ENCODE measurements at regions not wholly inside any gene's neighbourhood (a gene's known extent, or its start where the extent isn't known, plus 50 kb on each side); places are given as distances from the start of the nearest gene placed in this dataset.

GRCh38 chr21:23307065-23307464 lies 2300.2 kb downstream of the MRPL39 start:
- no peak for TF ChIP-seq Cebpa-rat (IDR thresholded peaks at IDR 0.05)

DNA sequence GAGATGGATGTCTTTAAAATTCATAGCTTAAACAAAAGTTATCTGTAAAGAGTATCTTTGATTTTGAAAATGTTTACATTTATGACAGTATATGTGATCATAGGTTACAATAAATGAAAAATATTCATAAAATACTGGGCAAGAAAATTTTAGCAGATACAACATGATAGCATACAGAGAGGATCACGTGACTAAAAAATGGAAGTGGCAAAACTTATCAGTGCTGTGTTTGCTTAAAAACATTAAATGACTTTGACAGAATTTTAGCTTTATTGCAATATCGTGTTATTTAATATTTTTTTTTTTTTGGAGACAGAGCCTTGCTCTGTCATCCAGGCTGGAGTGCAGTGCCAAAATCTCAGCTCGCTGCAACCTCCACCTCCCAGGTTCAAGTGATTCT lies 2294.1 kb downstream of the NCAM2 start:
- peaks cover 12% of the 10 kb centered on the region for H3K9me3 ChIP-seq

More at GRCh38 chr21:23307065-23307464, 2300.2 kb downstream of the MRPL39 start:
- no peaks in the 10 kb centered on the region for H3K4me1 ChIP-seq
- H3K9ac ChIP-seq = no peak overlapping the region
- H3K4me2 ChIP-seq = no peak overlapping the region
- no peak overlapping the region for H3K4me3 ChIP-seq
- no peaks in the 10 kb centered on the region for H4K20me1 ChIP-seq
- no peak overlapping the region for H3K27ac ChIP-seq
- no peaks in the 10 kb centered on the region for H3K9me3 ChIP-seq
- no peaks in the 10 kb centered on the region for H3K36me3 ChIP-seq
- no peaks in the 10 kb centered on the region for H3K27me3 ChIP-seq

DNA sequence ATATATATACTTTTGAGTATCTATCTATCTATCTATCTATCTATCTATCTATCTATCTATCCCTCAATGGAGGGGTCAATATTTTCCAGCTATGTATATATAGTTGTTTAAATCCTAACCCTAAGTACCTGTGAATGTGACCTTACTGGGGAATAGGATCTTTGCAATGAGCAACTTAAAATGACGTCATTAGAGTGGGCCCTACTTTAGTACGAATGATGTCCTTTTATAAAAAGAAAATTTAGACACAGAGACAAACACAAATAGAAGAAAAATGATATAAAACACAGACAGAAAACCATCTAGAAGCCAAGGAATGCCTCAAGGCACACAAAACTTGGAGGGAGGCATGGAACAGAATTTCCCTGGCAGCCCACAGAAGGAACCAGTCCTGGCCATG lies 2283.7 kb downstream of the NCAM2 start:
- H3K4me3 ChIP-seq = no peak overlapping the region
- H3K36me3 ChIP-seq = no peaks in the 10 kb centered on the region
- H3K9ac ChIP-seq = no peak overlapping the region
- no peak overlapping the region for H3K4me2 ChIP-seq
- H3K9me3 ChIP-seq = peaks cover 6% of the 10 kb centered on the region; the same call in 1 of the 2 replicates
- H3K27me3 ChIP-seq = no peaks in the 10 kb centered on the region
- no peaks in the 10 kb centered on the region for H4K20me1 ChIP-seq
- H3K27ac ChIP-seq = no peak overlapping the region
- H3K4me1 ChIP-seq = no peaks in the 10 kb centered on the region
- TF ChIP-seq Cebpa-rat (IDR thresholded peaks at IDR 0.05) = no peak

More for the DNA sequence above, 2294.1 kb downstream of the NCAM2 start:
- TF ChIP-seq Cebpa-rat (IDR thresholded peaks at IDR 0.05) = no peak
- H3K36me3 ChIP-seq = no peaks in the 10 kb centered on the region
- no peak overlapping the region for H3K9ac ChIP-seq
- H3K4me3 ChIP-seq = no peak overlapping the region
- no peaks in the 10 kb centered on the region for H3K4me1 ChIP-seq
- H4K20me1 ChIP-seq = no peaks in the 10 kb centered on the region
- no peaks in the 10 kb centered on the region for H3K27me3 ChIP-seq
- H3K4me2 ChIP-seq = no peak overlapping the region
- H3K27ac ChIP-seq = no peak overlapping the region

DNA sequence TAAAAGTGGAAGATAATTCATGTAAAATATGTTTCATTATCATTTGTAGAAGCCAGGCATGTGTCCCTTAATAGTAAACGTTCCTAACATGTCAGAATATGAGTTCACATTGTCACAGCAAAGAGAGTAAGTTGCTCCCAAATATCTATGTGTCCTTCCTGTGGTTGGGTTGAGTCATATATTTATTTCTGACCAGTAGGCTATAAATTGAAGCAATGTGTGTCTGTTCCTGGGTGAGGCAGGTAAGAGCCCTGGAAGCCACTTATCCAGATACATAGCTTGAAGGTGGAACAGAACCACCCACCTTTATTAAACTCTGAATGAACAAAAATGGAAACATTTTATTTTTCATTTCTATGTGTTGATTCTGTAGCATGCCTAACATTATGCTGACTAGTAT lies 2251.6 kb downstream of the NCAM2 start:
- H4K20me1 ChIP-seq = no peaks in the 10 kb centered on the region
- H3K4me2 ChIP-seq = no peak overlapping the region
- no peak overlapping the region for H3K27ac ChIP-seq

DNA sequence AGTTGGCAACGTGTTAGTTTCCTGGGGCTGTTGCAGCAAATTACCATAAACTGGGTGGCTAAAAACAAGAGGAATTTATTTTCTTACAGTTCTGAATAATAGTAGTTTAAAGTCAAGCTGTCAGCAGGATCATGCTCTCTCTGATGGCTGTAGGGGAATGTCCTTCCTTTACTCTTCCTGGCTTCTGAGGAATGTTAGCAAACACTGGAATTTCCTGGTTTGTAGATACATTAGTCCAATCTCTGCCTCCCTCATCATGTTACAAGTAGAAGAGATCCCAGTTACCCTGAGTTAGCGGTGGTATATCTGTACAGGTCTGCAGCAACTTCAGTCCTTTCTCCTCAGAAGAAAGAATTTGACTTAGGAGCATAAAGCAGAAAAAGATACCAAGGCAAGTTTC lies 2249.1 kb downstream of the NCAM2 start:
- Histone ChIP-seq H3K9ac (no peak overlapping the region), H3K4me1 (no peaks in the 10 kb centered on the region), H3K4me3 (no peak overlapping the region), H3K27me3 (no peaks in the 10 kb centered on the region), H3K27ac (no peak overlapping the region), H4K20me1 (no peaks in the 10 kb centered on the region), H3K36me3 (no peaks in the 10 kb centered on the region), H3K9me3 (no peaks in the 10 kb centered on the region), H3K4me2 (no peak overlapping the region)
- TF ChIP-seq Cebpa-rat (IDR thresholded peaks at IDR 0.05) = no peak

More for the DNA sequence above, 2251.6 kb downstream of the NCAM2 start:
- no peaks in the 10 kb centered on the region for H3K36me3 ChIP-seq
- no peaks in the 10 kb centered on the region for H3K27me3 ChIP-seq
- no peak for TF ChIP-seq Cebpa-rat (IDR thresholded peaks at IDR 0.05)
- H3K9ac ChIP-seq = no peak overlapping the region
- H3K4me3 ChIP-seq = no peak overlapping the region
- no peaks in the 10 kb centered on the region for H3K9me3 ChIP-seq
- H3K4me1 ChIP-seq = no peaks in the 10 kb centered on the region

GRCh38 chr21:23245255-23245654 lies 2247.0 kb downstream of the NCAM2 start:
- Histone ChIP-seq H3K4me3 (no peak overlapping the region), H3K36me3 (no peaks in the 10 kb centered on the region), H3K4me2 (no peak overlapping the region), H3K27ac (no peak overlapping the region), H3K27me3 (no peaks in the 10 kb centered on the region), H3K4me1 (no peaks in the 10 kb centered on the region), H4K20me1 (no peaks in the 10 kb centered on the region), H3K9me3 (no peaks in the 10 kb centered on the region), H3K9ac (no peak overlapping the region)
- no peak for TF ChIP-seq Cebpa-rat (IDR thresholded peaks at IDR 0.05)

- Histone ChIP-seq H3K9ac (no peak overlapping the region), H3K4me1 (no peaks in the 10 kb centered on the region), H4K20me1 (no peaks in the 10 kb centered on the region), H3K4me2 (no peak overlapping the region), H3K27ac (no peak overlapping the region), H3K9me3 (no peaks in the 10 kb centered on the region), H3K4me3 (no peak overlapping the region), H3K27me3 (no peaks in the 10 kb centered on the region), H3K36me3 (no peaks in the 10 kb centered on the region)
- no peak for TF ChIP-seq Cebpa-rat (IDR thresholded peaks at IDR 0.05)
Observed at GRCh38 chr21:23223882-23224281, 2225.7 kb downstream of the NCAM2 start.

GRCh38 chr21:23218667-23219066 lies 2220.5 kb downstream of the NCAM2 start:
- H3K9ac ChIP-seq = no peak overlapping the region
- no peak overlapping the region for H3K4me2 ChIP-seq
- peaks cover 6% of the 10 kb centered on the region for H3K9me3 ChIP-seq
- no peaks in the 10 kb centered on the region for H3K27me3 ChIP-seq
- H3K36me3 ChIP-seq = no peaks in the 10 kb centered on the region
- TF ChIP-seq Cebpa-rat (IDR thresholded peaks at IDR 0.05) = no peak
- H4K20me1 ChIP-seq = no peaks in the 10 kb centered on the region
- no peak overlapping the region for H3K27ac ChIP-seq
- no peaks in the 10 kb centered on the region for H3K4me1 ChIP-seq
- H3K4me3 ChIP-seq = no peak overlapping the region

DNA sequence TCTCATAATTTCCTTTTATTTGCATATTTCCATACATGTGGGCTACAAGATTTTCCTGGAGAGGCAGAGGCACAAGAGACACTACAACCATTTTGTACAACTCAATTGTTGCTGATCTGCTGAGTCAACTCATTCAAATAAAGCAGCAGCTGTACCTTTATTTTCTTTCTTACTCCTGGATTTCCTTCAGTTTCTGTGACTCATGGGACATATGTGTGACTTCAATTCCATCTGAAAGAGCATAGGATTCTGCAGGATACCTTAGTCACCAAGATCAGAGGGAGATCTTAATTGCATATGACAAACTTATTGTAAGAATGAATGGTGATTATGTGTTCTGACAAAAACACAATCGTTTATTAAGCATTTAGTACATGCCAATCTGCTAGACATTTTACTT lies 2219.4 kb downstream of the NCAM2 start:
- no peak for TF ChIP-seq Cebpa-rat (IDR thresholded peaks at IDR 0.05)
- Histone ChIP-seq H3K27ac (no peak overlapping the region), H3K4me3 (no peak overlapping the region), H3K36me3 (no peaks in the 10 kb centered on the region), H3K9me3 (peaks cover 17% of the 10 kb centered on the region), H3K9ac (no peak overlapping the region), H4K20me1 (no peaks in the 10 kb centered on the region), H3K4me2 (no peak overlapping the region), H3K27me3 (no peaks in the 10 kb centered on the region), H3K4me1 (no peaks in the 10 kb centered on the region)

GRCh38 chr21:23215261-23215660 lies 2217.1 kb downstream of the NCAM2 start:
- Histone ChIP-seq H3K4me3 (no peak overlapping the region), H3K9ac (no peak overlapping the region), H4K20me1 (no peaks in the 10 kb centered on the region), H3K36me3 (no peaks in the 10 kb centered on the region), H3K4me2 (no peak overlapping the region), H3K9me3 (peaks cover 27% of the 10 kb centered on the region), H3K27me3 (no peaks in the 10 kb centered on the region), H3K27ac (no peak overlapping the region), H3K4me1 (no peaks in the 10 kb centered on the region)
- TF ChIP-seq Cebpa-rat (IDR thresholded peaks at IDR 0.05) = no peak
